ENCODE measurements at regions not wholly inside any gene's neighbourhood (a gene's known extent, or its start where the extent isn't known, plus 50 kb on each side); places are given as distances from the start of the nearest gene placed in this dataset.

- no peaks in the 10 kb centered on the region for H3K27me3 Mint-ChIP-seq
- peak overlapping the region; percentile 24 for H3K27ac Mint-ChIP-seq
- no peak overlapping the region for H3K4me3 Mint-ChIP-seq
- peaks cover 5% of the 10 kb centered on the region for H3K4me1 Mint-ChIP-seq
- ATAC-seq (replicated peaks), result peak; percentile 43
- no peaks in the 10 kb centered on the region for H3K9me3 Mint-ChIP-seq
- no peaks in the 10 kb centered on the region for H3K36me3 Mint-ChIP-seq (ENCODE audit: low read depth)
These were observed 203.3 kb upstream of the JUN start for GRCh38 chr1:58986996-58987767.

GRCh38 chr1:58988752-58989151 is 204.9 kb upstream of the JUN start:
- no peak overlapping the region for H3K27ac Mint-ChIP-seq
- H3K9me3 Mint-ChIP-seq, result no peaks in the 10 kb centered on the region
- H3K4me3 Mint-ChIP-seq, result no peak overlapping the region
- peaks cover 5% of the 10 kb centered on the region for H3K4me1 Mint-ChIP-seq
- no peaks in the 10 kb centered on the region for H3K36me3 Mint-ChIP-seq (ENCODE audit: low read depth)
- H3K27me3 Mint-ChIP-seq, result peaks cover 3% of the 10 kb centered on the region
- ATAC-seq (replicated peaks), result no peak

GRCh38 chr1:58989845-58990244 is 206.0 kb upstream of the JUN start:
- no peak for ATAC-seq (replicated peaks)
- Mint-ChIP-seq H3K9me3 (no peaks in the 10 kb centered on the region), H3K4me3 (no peak overlapping the region), H3K4me1 (peaks cover 5% of the 10 kb centered on the region), H3K27me3 (peaks cover 3% of the 10 kb centered on the region), H3K27ac (no peak overlapping the region), H3K36me3 (ENCODE audit: low read depth) (no peaks in the 10 kb centered on the region)

DNA sequence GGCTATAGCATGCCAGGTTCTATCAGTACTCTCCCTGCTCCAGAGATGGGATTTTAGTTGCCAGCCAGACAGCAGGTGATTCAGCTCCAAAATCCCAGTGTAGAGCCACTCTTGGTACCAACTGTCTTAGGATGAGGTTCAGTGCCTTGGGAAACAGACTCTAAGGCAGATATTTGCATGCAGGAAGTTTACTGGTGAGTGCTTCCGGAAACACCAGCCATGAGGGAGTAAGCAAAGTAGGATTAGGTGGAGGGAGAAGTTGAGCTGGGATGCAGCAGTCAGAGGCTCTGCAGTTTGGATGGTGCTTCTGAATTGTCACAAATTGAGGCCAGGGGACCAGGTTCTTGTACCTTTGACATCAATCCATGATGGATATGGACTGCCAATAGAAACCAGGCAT is 207.5 kb upstream of the JUN start:
- Mint-ChIP-seq H3K36me3 (ENCODE audit: low read depth) (no peaks in the 10 kb centered on the region), H3K27ac (no peak overlapping the region), H3K4me3 (no peak overlapping the region), H3K4me1 (peaks cover 5% of the 10 kb centered on the region), H3K9me3 (no peaks in the 10 kb centered on the region), H3K27me3 (peaks cover 3% of the 10 kb centered on the region)
- no peak for ATAC-seq (replicated peaks)

DNA sequence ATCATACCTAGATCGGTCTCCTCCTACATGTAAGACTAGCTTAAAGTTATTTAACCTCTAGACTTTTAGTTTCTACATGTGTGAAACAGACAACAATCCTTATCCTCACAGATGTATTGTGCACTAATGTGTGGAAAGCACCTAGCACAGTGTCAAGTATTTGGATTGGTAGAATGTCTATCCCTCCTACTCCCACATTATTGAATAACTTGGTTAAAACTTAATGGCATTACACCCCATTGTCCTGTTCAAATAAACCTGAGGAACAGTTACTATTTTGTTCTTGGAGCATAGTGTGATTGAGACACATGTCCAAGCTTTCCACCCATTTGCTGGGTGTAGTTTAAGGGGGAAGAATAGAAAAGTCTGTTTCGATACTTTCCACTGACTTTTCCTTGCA is 208.8 kb upstream of the JUN start:
- ATAC-seq (replicated peaks), result no peak
- Mint-ChIP-seq H3K4me1 (peaks cover under 1% of the 10 kb centered on the region), H3K9me3 (no peaks in the 10 kb centered on the region), H3K36me3 (ENCODE audit: low read depth) (no peaks in the 10 kb centered on the region), H3K27me3 (peaks cover 3% of the 10 kb centered on the region), H3K27ac (no peak overlapping the region), H3K4me3 (no peak overlapping the region)

DNA sequence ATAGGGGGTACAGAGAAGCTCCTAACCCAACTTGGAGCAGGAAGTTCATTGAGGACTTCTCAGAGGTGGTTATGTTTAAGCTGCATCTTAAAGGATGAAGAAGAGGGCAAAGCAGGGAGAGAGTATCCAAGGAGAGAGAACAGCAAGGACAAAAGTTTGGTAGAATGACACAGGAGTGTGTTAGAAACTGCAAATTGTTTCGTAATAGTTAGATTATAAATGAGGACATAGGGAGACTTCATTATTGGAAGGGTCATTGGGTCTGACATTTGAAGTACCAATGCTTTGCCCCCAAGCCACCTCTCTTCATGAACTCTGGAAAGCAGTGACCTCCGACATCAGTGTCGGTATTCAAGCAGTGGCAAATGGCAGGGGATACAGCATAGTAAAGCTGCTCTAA is 209.6 kb upstream of the JUN start:
- H3K27me3 Mint-ChIP-seq, result peaks cover 3% of the 10 kb centered on the region
- no peak overlapping the region for H3K27ac Mint-ChIP-seq
- no peaks in the 10 kb centered on the region for H3K9me3 Mint-ChIP-seq
- no peaks in the 10 kb centered on the region for H3K36me3 Mint-ChIP-seq (ENCODE audit: low read depth)
- H3K4me1 Mint-ChIP-seq, result no peaks in the 10 kb centered on the region
- ATAC-seq (replicated peaks), result no peak
- H3K4me3 Mint-ChIP-seq, result no peak overlapping the region

GRCh38 chr1:58994664-58995063 is 210.8 kb upstream of the JUN start:
- Mint-ChIP-seq H3K4me3 (no peak overlapping the region), H3K4me1 (no peaks in the 10 kb centered on the region), H3K27ac (no peak overlapping the region), H3K36me3 (ENCODE audit: low read depth) (no peaks in the 10 kb centered on the region), H3K9me3 (no peaks in the 10 kb centered on the region), H3K27me3 (peaks cover 3% of the 10 kb centered on the region)
- ATAC-seq (replicated peaks), result no peak

DNA sequence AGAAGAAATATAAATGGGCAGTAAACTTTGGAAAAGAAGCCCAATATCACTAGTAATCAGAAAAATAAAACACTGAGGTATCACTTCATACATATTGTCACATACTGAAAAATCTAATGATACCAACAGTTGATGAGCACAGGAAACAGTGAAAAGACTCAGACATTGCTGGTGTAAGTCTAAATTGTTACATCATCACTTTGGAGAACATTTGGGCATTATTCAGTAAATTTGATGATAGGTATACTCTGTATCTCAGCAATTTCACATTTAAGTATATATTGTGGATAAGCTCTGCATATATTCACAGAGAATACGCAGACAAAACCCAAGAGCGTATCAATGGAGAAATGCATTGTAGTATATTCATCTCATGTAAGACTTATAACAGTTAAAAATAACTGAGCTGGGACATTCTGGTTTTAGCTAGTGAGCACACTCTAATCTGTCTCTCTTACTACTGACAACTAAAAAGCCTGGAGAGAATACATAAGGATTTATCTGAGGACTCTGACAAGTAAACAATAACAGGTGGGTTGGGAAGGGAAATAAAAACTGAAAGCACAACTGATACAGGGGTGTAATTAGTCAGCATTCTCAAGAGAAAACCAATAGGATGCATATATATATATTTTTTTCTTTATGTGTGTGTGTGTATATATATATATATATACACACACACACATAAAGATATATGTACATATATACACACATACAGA is 212.7 kb upstream of the JUN start:
- Mint-ChIP-seq H3K27ac (no peak overlapping the region), H3K4me1 (no peaks in the 10 kb centered on the region), H3K4me3 (no peak overlapping the region), H3K9me3 (no peaks in the 10 kb centered on the region), H3K36me3 (ENCODE audit: low read depth) (no peaks in the 10 kb centered on the region), H3K27me3 (peaks cover 3% of the 10 kb centered on the region)
- peak; percentile 26 for ATAC-seq (replicated peaks)

DNA sequence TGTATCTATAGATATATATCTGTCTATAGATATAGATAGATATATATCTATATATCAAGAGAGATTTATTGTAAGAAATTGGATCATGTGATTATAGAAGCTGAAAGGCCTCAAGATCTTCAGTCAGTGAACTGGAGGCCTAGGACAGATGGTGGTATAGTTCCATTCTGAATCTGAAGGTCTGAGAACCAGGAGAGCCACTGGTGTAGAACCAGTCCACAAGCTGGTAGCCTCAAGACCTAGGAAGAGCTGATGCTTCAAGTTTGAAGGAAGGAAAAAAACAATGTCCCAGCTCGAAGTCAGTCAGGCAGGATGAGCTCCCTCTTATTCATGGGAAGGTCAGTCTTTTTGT is 213.2 kb upstream of the JUN start:
- Mint-ChIP-seq H3K27ac (no peak overlapping the region), H3K27me3 (peaks cover 3% of the 10 kb centered on the region), H3K4me3 (no peak overlapping the region), H3K36me3 (ENCODE audit: low read depth) (no peaks in the 10 kb centered on the region), H3K4me1 (no peaks in the 10 kb centered on the region), H3K9me3 (no peaks in the 10 kb centered on the region)
- ATAC-seq (replicated peaks), result no peak

GRCh38 chr1:58997637-58998036 is 213.8 kb upstream of the JUN start:
- Mint-ChIP-seq H3K4me3 (no peak overlapping the region), H3K9me3 (no peaks in the 10 kb centered on the region), H3K4me1 (no peaks in the 10 kb centered on the region), H3K27ac (no peak overlapping the region), H3K36me3 (ENCODE audit: low read depth) (no peaks in the 10 kb centered on the region), H3K27me3 (peaks cover 3% of the 10 kb centered on the region)
- no peak for ATAC-seq (replicated peaks)

GRCh38 chr1:58999676-59000075 is 215.8 kb upstream of the JUN start:
- Mint-ChIP-seq H3K27me3 (no peaks in the 10 kb centered on the region), H3K27ac (no peak overlapping the region), H3K4me1 (peaks cover 2% of the 10 kb centered on the region), H3K36me3 (ENCODE audit: low read depth) (no peaks in the 10 kb centered on the region), H3K9me3 (no peaks in the 10 kb centered on the region), H3K4me3 (no peak overlapping the region)
- ATAC-seq (replicated peaks), result no peak

DNA sequence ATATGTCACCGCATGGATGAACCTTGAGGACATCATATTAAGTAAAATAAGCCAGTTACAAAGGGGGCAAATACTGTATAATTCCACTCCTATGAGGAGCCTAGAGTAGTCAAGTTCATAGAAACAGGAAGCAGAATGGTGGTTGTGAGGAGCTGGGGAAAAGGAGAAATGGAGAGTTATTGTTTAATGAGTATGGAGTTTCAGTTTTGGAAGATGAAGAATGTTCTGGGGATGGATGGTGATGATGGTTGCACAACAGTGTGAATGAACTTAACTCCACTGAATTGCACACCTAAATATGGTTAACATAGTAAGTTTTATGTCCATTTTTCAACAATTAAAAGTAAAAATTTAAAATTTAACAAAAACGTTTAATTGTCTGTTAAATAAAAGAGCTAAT is 220.9 kb upstream of the JUN start:
- no peak for ATAC-seq (replicated peaks)
- no peaks in the 10 kb centered on the region for H3K36me3 Mint-ChIP-seq (ENCODE audit: low read depth)
- H3K27ac Mint-ChIP-seq, result peak overlapping the region; percentile 14
- peaks cover 23% of the 10 kb centered on the region for H3K4me1 Mint-ChIP-seq
- no peaks in the 10 kb centered on the region for H3K9me3 Mint-ChIP-seq
- H3K27me3 Mint-ChIP-seq, result peaks cover 4% of the 10 kb centered on the region
- H3K4me3 Mint-ChIP-seq, result no peak overlapping the region

DNA sequence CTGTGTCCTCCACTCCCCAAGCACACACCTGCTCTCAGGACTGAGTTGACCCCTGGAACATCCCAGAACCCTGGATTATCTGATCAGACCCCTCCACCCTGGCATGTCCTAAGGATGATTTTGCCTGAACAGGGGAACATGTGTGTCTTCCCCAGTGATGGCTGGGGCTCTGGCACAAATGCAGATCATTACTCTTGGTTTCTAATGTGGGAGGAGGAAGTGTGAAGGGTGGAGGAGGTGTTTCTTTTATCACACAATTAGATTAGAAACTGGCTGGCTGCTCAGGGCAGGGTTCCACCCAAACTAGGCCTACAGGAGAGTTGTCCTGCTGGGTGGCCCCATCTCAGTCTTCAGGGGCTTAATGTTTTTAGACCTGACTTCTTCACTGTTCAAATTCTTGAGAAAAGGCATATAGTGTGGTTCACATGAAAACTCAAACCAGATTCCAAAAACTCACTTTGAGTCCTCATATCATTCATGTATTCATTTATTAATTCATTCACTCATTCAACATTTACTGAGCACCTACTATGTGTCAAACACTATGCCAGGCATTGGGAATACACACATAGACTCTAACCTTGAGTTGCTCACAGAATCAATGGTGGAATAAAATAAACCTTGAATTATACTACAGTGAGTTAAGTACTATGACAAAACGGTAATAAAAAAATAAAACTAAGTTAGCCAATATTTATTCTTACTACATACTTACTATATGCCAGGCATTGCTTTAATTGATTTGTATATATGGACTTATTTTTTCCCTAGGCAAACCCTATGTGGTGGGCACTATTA is 221.8 kb upstream of the JUN start:
- Mint-ChIP-seq H3K4me3 (no peak overlapping the region), H3K36me3 (ENCODE audit: low read depth) (no peaks in the 10 kb centered on the region), H3K9me3 (no peaks in the 10 kb centered on the region), H3K27me3 (peaks cover 4% of the 10 kb centered on the region), H3K27ac (peak overlapping the region; percentile 14), H3K4me1 (peaks cover 23% of the 10 kb centered on the region)
- ATAC-seq (replicated peaks), result peak; percentile 41

DNA sequence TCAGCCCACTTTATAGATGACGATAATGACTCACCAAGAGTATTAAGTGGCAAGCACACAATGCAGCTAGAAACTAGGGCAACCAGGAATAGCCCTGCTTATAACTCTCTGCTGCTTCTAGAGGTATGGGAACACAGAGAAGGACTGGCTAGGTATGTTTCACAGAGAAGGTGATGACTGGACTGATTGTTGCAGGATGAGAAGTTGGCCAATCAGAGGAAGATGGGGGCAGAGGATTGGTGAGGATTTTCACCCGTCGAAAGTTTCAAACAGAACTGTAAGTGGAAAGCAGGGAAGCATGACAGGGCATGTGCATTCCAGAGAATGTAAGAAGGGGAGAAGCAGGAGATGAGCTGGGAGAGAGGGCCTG is 222.4 kb upstream of the JUN start:
- no peaks in the 10 kb centered on the region for H3K36me3 Mint-ChIP-seq (ENCODE audit: low read depth)

DNA sequence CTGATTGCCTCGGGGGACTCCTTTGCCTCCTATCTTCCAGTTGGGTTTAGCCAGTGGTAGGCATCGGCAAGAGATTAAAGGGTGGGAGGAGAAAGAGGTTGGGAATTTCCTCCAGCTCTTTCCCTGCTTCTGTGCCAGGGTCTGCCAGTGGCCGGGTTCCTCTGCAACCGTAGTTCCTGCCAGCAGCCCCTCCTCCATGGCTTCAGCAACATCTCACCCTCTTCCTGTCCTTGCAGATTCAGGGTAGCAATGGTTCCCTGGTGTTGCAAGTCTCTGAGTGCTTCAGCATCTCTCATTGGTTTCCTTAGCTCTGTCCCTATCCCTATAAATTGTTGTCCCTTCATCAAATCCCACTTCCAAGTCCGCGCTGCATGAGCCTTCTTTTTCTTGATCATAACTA is 223.1 kb upstream of the JUN start:
- H3K27me3 Mint-ChIP-seq, result peaks cover 10% of the 10 kb centered on the region
- no peak overlapping the region for H3K4me3 Mint-ChIP-seq
- H3K36me3 Mint-ChIP-seq (ENCODE audit: low read depth), result no peaks in the 10 kb centered on the region
- no peak for ATAC-seq (replicated peaks)
- peaks cover 23% of the 10 kb centered on the region for H3K4me1 Mint-ChIP-seq
- H3K9me3 Mint-ChIP-seq, result no peaks in the 10 kb centered on the region
- H3K27ac Mint-ChIP-seq, result peak overlapping the region; percentile 41

More for the DNA sequence above, 222.4 kb upstream of the JUN start:
- Mint-ChIP-seq H3K27ac (no peak overlapping the region), H3K4me3 (no peak overlapping the region), H3K4me1 (peaks cover 23% of the 10 kb centered on the region), H3K27me3 (peaks cover 6% of the 10 kb centered on the region), H3K9me3 (no peaks in the 10 kb centered on the region)
- no peak for ATAC-seq (replicated peaks)

Measured in activated T-helper 17 cell treated with anti-CD3 and anti-CD28 coated beads, Interleukin-2, amount 50 U/mL, for 72 hours (primary cell).